HG03575 (cell line): ENCODE measurements at regions not wholly inside any gene's neighbourhood (a gene's known extent, or its start where the extent isn't known, plus 50 kb on each side); places are given as distances from the start of the nearest gene placed in this dataset.

Experiments used
- ATAC-seq: cut with Tn5 transposase; IDR thresholded peaks from one replicate; pipeline ENCODE4 v1.9.1; 2021; ENCODE audit not compliant: unreplicated experiment, insufficient number of reproducible peaks, low FRiP score; ENCODE audit errors: extremely low read depth

- no peak for ATAC-seq
Observed at GRCh38 chr4:180827232-180828009, 1415.8 kb upstream of the TENM3 start.

DNA sequence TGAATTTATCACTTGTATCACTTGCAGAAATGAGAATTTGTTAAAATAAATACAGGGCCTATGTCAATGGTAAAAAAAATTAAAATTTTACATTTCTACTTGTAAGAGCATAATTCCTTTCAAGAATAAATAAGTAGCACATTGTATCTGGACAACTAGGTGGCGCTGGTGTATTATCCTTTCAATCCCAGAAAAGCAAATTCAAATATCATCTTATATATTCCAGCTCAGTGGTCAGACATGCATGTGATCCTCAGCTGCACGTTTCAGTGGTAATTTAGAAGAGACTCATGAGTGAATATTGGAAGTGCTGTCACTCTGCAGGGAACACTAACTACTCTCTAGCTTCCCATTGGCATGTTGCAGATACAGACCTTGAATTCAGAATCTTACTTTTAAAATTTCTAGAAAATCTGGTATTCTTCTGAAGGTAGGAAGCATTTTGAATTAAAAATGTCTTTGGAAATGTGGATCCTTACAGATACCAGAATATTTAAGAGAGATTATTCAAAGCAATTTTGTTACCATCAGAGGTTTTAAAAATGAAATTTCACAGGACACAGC, 1414.7 kb upstream of the TENM3 start:
- ATAC-seq, result no peak

DNA sequence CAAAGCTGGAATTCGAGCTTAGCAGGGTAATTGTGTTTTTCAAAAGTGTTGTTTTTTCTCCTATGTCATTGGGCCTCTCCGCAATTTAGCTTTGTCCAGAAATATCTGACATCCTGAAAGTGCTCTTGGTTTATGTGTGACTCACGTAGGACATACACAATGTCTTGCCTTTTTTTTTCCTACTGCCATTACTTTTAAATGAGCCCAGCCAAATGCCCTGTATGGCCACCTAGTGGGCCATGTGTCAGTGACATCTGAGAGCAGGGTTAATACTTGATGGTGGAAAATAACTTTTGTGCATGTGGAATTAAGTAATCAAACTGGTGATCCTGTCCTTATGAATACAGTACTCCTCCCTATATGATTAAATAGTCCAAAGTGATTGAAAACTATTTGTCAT, 1411.1 kb upstream of the TENM3 start:
- ATAC-seq, result no peak

DNA sequence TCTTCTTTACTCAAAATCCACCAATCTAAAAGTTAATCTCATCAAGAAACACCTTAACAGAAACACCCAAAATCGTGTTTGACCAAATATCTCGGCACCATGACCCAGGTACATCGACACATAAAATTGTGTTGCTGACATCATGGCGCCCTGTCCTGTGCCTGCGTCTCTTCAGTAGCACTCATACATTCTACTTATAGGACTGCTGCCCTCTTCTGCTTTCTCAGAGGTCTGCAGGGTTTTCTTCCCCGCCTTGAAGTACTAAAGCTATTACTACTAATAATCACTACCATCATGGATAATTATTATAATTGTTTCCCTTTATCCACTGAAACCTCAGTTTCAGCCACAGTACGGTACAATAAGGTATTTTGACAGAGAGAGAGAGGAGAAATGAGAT, 1403.1 kb upstream of the TENM3 start:
- ATAC-seq, result no peak

GRCh38 chr4:180850318-180850940, 1392.8 kb upstream of the TENM3 start:
- no peak for ATAC-seq

GRCh38 chr4:180852738-180853137, 1390.5 kb upstream of the TENM3 start:
- no peak for ATAC-seq

DNA sequence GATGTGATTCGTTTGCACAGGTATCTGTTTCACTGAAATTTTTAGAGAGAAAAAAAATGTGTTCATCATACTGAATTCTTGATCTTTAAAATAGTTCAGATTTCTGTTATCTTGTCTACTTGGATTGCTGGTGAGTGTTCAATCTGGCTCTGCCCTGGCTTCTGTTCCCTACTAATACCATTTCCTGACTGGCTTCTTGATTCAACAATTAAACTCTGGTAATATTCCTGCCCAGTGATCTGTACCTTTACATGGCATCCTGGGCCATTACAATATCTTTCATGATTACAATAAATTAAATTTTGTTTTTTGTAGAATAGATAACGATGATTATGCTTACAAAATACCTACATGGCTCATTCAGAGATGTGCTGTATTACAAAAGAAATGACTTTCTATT, 1388.0 kb upstream of the TENM3 start:
- ATAC-seq, result no peak

DNA sequence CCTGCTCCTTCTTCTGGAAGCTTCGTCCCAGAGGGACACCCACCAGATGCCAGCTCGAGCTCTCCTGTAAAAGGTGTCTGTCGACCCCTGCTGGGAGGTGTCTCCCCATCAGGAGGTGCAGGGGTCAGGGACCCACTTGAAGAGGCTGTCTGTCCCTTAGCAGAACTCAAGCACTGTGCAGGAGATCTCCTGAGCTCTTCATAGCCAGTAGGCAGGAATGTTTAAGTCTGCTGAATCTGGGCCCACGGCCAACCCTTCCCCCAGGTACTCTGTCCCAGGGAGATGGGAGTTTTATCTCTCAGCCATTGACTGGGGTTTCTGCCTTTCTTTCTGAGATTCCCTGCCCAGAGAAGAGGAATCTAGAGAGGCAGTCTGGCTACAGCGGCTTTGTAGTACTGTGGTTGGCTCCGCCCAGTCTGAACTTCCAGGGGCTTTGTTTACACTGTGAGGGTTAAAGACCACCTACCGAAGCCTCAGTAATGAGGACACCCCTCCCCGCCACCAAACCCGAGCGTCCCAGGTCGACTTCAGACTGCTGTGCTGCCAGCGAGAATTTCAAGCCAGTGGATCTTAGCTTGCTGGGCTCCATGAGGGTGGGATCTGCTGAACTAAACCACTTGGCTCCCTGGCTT, 1383.0 kb upstream of the TENM3 start:
- no peak for ATAC-seq

- no peak for ATAC-seq
Observed at GRCh38 chr4:180861651-180862050, 1381.6 kb upstream of the TENM3 start.

DNA sequence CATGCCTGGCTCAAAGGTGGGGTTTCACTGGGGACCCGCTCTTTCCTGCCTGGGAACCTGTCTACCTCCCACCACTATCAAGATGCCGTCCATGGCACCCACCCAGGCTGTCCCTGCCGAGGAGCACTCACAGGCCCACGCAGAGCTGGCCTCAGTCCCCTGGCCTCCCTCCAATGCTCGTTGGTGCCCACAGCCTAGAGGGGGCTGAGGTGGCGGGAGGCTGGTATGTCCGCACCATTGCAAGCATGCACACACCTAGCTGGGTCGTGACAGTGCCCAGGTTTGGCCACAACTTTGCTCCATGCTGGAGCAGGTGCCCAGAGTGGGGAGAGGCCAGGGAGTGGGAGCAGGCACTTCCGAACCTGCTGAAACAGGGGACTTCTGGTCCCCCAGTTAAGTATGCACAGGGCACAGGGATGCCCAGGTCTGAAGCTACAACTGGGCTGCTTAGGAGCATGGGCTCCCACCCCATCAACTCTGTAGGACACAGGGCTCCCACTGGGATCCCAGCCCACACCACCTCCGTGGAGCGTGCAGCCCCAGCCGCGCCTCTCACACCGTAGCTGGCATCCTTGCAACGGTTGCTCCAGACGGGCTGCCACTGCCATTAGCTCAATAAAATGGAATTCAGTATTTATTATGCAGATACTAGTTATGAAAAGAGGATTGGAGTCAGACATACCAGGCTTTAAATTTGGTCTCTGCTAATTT, 1376.1 kb upstream of the TENM3 start:
- ATAC-seq, result no peak

DNA sequence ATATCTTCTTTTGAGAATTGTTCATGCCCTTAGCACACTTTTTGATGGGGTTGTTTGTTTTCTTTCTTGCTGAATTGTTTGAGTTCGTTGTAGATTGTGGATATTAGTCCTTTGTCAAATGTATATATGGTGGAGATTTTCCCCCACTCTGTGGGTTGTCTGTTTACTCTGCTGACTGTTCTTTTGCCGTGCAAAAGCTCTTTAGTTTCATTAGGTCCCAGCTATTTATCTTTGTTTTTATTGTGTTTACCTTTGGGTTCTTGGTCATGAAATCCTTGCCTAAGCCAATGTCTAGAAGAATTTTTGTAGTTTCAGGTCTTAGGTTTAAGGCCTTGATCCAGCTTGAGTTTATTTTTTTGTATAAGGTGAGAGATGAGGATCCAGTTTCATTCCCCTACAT, 1372.6 kb upstream of the TENM3 start:
- no peak for ATAC-seq

GRCh38 chr4:180898305-180898704, 1344.9 kb upstream of the TENM3 start:
- no peak for ATAC-seq

- no peak for ATAC-seq
Observed at GRCh38 chr4:180900781-180901180, 1342.4 kb upstream of the TENM3 start.

DNA sequence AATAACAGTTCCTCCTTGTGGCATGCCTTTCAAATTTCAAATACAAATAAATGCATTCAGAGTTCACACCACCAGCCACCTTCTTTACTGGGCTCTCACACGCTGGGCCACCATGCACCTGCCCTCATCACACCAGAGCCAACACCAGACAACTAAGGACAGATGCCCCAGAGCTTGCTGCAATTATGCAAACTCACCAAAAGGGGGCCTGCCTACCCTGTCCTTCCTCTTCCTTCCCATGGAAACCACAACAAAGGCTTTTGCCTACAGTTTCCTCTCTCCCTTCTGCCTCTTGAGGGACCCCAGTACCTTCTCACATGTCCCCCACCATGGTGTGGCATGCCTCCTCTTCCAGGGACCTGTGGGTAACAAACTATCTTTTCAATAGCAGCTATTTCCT, 1333.9 kb upstream of the TENM3 start:
- ATAC-seq, result no peak

DNA sequence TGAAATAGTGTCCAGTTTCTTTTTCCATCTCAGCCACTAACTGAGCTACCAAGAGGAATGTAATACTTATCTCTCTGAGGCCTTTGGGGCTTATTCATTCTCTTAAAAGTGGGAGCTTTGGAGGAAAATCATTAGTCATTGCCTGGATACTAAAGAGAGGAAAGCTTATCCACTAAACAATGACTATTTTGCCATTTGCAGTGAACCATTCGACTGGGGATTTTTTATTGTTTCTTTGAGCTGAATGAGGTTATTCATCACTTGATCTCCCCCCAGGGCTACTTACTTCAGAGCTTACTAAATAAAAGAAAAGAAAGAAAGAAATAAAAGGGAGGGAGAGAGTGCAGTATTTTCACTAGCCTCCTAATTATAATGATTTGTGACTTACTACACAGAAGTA, 1329.5 kb upstream of the TENM3 start:
- ATAC-seq, result no peak

DNA sequence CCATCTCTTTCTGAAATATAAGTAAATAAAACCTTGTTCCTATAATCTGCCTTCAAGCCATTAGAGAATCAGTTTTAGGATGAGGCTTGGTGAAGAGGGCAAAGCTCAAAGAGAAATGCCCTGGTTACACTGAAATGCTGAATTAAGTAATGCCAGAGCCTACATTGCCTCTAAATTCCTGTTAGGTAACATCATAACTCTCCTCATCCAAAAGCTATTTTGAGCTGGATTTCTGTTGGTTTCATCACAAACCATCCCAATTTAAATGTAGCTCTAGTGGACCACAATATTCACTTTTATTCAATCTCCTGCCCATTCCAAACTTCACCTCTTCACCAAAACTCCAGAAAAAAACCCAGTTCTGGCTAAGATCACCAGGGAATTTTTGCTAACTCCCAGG, 1319.7 kb upstream of the TENM3 start:
- no peak for ATAC-seq

- no peak for ATAC-seq
Observed at GRCh38 chr4:180925805-180926204, 1317.4 kb upstream of the TENM3 start.

DNA sequence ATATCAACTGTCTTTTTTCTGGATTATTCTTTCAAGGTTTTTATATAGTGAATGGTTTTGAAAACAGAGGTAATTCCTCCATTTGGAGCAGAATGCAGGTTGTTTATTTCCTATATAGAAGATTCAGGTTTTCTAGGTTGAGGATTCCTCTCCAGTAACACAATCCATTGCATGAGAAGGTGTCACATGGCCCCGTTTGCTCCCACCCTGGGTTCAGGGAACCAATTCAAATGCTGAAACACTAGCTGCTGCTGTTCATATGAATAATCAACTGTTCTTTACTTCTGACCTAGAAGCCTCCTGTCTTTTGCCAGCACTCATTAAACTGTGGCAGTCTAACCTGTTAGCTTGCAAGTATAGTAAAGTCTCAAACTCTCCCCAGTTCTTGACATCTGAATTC, 1316.9 kb upstream of the TENM3 start:
- no peak for ATAC-seq

DNA sequence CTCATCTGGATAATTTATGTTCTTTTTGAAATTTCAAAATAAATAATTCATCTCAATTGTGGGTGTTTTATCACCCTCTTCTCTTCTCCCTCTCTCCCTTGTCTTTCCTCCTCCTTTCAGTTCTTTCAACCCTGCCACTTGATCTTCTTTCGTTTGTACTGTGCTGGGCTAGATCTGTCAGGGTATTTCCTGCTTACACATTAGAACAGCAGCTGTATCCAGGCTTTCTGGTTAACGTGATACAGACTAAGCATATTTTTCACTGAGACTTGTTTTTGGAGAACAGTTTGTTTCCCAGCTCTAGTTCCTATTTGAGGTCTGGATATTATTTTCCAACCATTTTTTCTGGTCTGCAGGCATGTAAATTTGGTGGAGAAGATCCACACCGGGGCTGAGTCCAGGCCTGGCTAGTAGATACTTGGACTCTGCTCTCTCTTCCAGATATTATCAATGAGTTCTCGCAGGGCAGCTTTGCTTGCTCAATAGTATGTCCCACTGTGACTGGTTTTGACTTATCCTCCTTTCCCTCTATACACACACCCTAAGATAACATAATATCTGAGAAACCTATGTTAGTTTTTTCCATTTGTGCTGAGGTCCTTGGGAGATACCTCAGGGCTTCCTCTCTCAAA, 1310.7 kb upstream of the TENM3 start:
- ATAC-seq, result no peak
